Esophagus muscularis mucosa (tissue), 4 donors: ENCODE measurements at regions not wholly inside any gene's neighbourhood (a gene's known extent, or its start where the extent isn't known, plus 50 kb on each side); places are given as distances from the start of the nearest gene placed in this dataset.

Experiments used
- EP300 ChIP-seq: sonication (generic); formaldehyde crosslinking; IDR thresholded peaks from one replicate; pipeline ENCODE4 v1.6.1; 2017; ENCODE audit warnings: antibody characterized with exemption
- POLR2AphosphoS5 ChIP-seq, 2 donors: sonication (generic); formaldehyde crosslinking; IDR thresholded peaks; one replicate each; pipeline ENCODE4 v1.6.1; 2017; ENCODE audit warnings: antibody characterized with exemption in 2 of 2
- TF ChIP-seq, protein P1 (sequence below), 3 experiments: fragments of 200-600 bp in 2 of 3; fragments of 450-650 bp in 1 of 3; sonication (generic) in 2 of 3; IDR thresholded peaks; one replicate each; pipeline ENCODE4 v1.5.1; 2017 to 2019; ENCODE audit warnings: antibody characterized with exemption in 3 of 3, mild to moderate bottlenecking in 2 of 3, moderate library complexity in 1 of 3

DNA sequence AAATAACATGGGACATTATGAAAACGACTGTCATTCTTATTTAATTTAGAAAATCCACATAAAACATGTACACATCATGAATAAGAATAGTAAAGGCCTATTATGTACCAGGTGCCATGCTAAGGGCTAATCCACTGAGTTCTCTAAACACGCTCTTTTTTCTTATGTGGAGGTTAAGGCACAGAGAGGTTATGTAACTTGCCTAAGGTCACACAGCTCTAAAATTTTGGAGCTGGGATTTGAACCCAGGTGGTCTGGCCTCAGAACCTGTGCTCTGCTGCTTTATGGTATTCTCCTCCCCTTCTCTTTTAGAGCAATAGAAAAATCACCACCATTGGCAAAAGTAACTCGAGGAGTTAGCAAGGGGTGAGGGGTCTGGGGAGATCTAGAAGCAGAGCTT is 156.9 kb upstream of the ZNF536 start:
- TF ChIP-seq, protein P1, sequence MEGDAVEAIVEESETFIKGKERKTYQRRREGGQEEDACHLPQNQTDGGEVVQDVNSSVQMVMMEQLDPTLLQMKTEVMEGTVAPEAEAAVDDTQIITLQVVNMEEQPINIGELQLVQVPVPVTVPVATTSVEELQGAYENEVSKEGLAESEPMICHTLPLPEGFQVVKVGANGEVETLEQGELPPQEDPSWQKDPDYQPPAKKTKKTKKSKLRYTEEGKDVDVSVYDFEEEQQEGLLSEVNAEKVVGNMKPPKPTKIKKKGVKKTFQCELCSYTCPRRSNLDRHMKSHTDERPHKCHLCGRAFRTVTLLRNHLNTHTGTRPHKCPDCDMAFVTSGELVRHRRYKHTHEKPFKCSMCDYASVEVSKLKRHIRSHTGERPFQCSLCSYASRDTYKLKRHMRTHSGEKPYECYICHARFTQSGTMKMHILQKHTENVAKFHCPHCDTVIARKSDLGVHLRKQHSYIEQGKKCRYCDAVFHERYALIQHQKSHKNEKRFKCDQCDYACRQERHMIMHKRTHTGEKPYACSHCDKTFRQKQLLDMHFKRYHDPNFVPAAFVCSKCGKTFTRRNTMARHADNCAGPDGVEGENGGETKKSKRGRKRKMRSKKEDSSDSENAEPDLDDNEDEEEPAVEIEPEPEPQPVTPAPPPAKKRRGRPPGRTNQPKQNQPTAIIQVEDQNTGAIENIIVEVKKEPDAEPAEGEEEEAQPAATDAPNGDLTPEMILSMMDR (IDR thresholded peaks at IDR 0.05): no peak
- TF ChIP-seq EP300 (no peak), POLR2AphosphoS5 (IDR thresholded peaks at IDR 0.05) (no peak)
